ENCODE measurements at regions not wholly inside any gene's neighbourhood (a gene's known extent, or its start where the extent isn't known, plus 50 kb on each side); places are given as distances from the start of the nearest gene placed in this dataset.
"Not testable (repeated sequence)": the region's sequence is repeated elsewhere in the genome, so short reads cannot be mapped to it uniquely, and the experiment has no call there.

DNA sequence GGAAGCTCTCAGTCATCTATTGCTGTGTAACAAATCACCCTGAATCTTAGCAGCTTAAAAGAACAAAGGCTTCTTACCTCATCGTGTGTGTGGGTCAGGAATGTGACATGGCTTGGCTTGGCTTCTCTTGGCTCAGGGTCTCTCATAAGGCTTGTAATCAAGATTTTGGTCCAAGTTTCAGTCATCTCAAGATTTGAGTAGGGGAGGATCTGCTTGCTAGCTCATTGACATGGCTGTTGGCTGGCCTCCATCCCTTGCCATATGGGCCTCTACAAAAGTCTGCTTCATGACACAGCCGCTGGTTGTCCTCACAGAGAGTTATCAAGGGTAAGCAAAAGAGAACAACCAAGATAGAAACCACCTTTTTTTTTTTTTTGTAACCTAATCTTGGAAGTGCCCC is 207.7 kb downstream of the PTPRC start:
- H3K27ac ChIP-seq: no peak overlapping the region
- no peak for DNase-seq
- H3K4me3 ChIP-seq: no peak overlapping the region
- H3K27me3 ChIP-seq: no peaks in the 10 kb centered on the region
- H3K4me1 ChIP-seq: no peaks in the 10 kb centered on the region
- TF ChIP-seq POLR2A (IDR thresholded peaks at IDR 0.05) (no peak), POLR2AphosphoS5 (IDR thresholded peaks at IDR 0.05) (no peak), EP300 (IDR thresholded peaks at IDR 0.05) (no peak)
- TF ChIP-seq, protein P1, sequence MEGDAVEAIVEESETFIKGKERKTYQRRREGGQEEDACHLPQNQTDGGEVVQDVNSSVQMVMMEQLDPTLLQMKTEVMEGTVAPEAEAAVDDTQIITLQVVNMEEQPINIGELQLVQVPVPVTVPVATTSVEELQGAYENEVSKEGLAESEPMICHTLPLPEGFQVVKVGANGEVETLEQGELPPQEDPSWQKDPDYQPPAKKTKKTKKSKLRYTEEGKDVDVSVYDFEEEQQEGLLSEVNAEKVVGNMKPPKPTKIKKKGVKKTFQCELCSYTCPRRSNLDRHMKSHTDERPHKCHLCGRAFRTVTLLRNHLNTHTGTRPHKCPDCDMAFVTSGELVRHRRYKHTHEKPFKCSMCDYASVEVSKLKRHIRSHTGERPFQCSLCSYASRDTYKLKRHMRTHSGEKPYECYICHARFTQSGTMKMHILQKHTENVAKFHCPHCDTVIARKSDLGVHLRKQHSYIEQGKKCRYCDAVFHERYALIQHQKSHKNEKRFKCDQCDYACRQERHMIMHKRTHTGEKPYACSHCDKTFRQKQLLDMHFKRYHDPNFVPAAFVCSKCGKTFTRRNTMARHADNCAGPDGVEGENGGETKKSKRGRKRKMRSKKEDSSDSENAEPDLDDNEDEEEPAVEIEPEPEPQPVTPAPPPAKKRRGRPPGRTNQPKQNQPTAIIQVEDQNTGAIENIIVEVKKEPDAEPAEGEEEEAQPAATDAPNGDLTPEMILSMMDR (IDR thresholded peaks at IDR 0.05): no peak
- WGBS, 2 donors: 91 to 94% methylated on average over 2 of the region's 2 CpGs
- H3K36me3 ChIP-seq: no peaks in the 10 kb centered on the region
- H3K9me3 ChIP-seq: no peaks in the 10 kb centered on the region
- intact Hi-C loops (cut with DNase I): no loop called here

DNA sequence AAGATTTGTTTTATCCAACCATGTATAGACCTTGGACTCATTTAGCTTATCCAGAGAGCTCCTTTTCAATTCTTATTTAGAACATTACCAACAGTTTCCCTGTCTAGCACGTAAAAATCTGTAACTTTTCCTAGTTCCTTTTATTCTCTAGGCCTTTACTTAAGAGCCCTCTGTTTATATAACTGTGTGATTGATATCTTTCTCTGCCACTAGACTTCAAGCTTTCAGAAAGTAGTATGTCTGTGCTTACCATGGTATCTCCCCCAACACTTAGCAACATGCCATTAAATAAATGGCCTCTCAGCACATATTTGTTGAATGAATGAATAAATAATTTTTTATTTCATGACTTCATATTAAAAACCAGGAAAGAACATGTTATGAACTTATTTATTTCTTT is 209.4 kb downstream of the PTPRC start:
- H3K4me3 ChIP-seq: no peak overlapping the region

DNA sequence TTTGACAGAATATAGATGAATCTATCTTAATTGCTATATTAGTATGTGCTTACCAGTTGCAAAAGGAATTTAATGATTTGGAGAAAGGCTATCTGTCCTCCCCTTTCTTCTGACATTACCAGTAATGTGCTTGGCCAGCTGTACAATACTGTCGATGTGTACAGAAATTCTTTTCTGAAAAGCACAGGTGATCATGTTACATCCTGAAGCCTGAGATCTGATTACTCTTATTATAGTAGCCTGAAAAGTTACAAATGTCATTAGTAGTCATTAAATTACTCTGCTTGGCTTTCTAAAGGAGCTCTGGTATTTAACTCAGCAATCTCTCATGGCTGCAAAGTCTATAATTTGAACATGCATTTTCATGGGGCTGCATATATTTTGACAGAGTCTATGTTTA is 209.8 kb downstream of the PTPRC start:
- intact Hi-C loops (cut with DNase I): no loop called here
- Histone ChIP-seq H3K27me3 (no peaks in the 10 kb centered on the region), H3K36me3 (no peaks in the 10 kb centered on the region), H3K27ac (no peak overlapping the region), H3K4me1 (no peaks in the 10 kb centered on the region), H3K9me3 (no peaks in the 10 kb centered on the region), H3K4me3 (no peak overlapping the region)
- no peak for DNase-seq
- 85 to 96% methylated on average over 1 of the region's 1 CpG for WGBS, 2 donors
- TF ChIP-seq, protein P1 (IDR thresholded peaks at IDR 0.05): no peak
- TF ChIP-seq POLR2AphosphoS5 (IDR thresholded peaks at IDR 0.05): no peak
- no peak for TF ChIP-seq EP300 (IDR thresholded peaks at IDR 0.05)
- TF ChIP-seq POLR2A (IDR thresholded peaks at IDR 0.05): no peak

More for the DNA sequence above, 209.4 kb downstream of the PTPRC start:
- intact Hi-C loops (cut with DNase I): no loop called here
- TF ChIP-seq, protein P1 (IDR thresholded peaks at IDR 0.05): no peak
- TF ChIP-seq EP300 (IDR thresholded peaks at IDR 0.05) (no peak), POLR2A (IDR thresholded peaks at IDR 0.05) (no peak), POLR2AphosphoS5 (IDR thresholded peaks at IDR 0.05) (no peak)
- Histone ChIP-seq H3K27ac (no peak overlapping the region), H3K4me1 (no peaks in the 10 kb centered on the region), H3K9me3 (no peaks in the 10 kb centered on the region), H3K36me3 (no peaks in the 10 kb centered on the region), H3K27me3 (no peaks in the 10 kb centered on the region)
- DNase-seq: no peak
- 73 to 85% methylated on average over 1 of the region's 1 CpG for WGBS, 2 donors

DNA sequence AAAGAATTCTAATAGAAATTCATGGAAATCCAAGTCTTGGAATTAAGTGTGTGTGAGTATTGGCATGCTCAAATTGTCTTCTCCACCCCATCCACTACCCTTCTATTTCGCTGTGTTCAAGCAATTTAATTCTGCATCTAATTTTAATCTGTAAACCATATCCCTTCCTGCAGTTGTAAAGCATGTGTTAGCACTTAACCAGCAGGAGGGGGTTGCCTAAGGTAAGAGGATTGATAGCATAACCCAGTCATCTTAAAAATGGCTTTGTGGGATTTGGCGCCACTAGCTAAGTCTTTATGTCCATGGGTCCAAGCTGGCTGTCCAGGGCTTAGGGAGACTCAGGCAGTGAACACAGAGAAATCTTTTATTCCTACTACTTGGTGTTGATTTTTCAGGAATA is 210.3 kb downstream of the PTPRC start:
- H3K27me3 ChIP-seq: no peaks in the 10 kb centered on the region
- WGBS, 2 donors: 97 to 98% methylated on average over 2 of the region's 2 CpGs
- H3K27ac ChIP-seq: no peak overlapping the region
- TF ChIP-seq, protein P1 (IDR thresholded peaks at IDR 0.05): no peak
- TF ChIP-seq POLR2AphosphoS5 (IDR thresholded peaks at IDR 0.05): no peak
- H3K36me3 ChIP-seq: no peaks in the 10 kb centered on the region
- H3K4me3 ChIP-seq: no peak overlapping the region
- DNase-seq: no peak
- H3K4me1 ChIP-seq: no peaks in the 10 kb centered on the region
- no peaks in the 10 kb centered on the region for H3K9me3 ChIP-seq
- intact Hi-C loops (cut with DNase I): no loop called here

DNA sequence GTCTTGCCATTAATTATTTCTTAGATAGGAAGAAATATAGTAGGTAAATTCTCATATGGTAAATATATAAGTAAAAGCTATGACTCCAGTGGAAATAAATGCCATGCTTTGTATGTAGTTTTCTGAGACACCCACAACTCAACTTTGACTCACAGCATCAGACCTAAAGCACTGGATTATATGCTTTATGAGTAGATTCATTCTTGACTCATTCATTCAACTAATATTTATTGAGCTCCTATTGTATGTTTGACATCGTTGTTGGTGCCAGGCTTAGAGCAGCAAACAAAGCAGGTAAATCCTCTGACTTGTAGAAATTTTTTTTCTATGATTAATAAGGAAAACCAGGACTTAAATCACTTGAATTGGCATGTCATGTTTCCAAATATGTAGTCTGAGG is 211.4 kb downstream of the PTPRC start:
- H3K9me3 ChIP-seq: no peaks in the 10 kb centered on the region
- H3K4me3 ChIP-seq: no peak overlapping the region
- no peak for DNase-seq
- TF ChIP-seq EP300 (IDR thresholded peaks at IDR 0.05) (no peak), POLR2A (IDR thresholded peaks at IDR 0.05) (no peak), POLR2AphosphoS5 (IDR thresholded peaks at IDR 0.05) (no peak)
- TF ChIP-seq, protein P1 (IDR thresholded peaks at IDR 0.05): no peak
- H3K4me1 ChIP-seq: no peaks in the 10 kb centered on the region
- H3K27ac ChIP-seq: no peak overlapping the region
- 88 to 96% methylated on average over 1 of the region's 1 CpG for WGBS, 2 donors
- no peaks in the 10 kb centered on the region for H3K27me3 ChIP-seq
- intact Hi-C loops (cut with DNase I): no loop called here
- no peaks in the 10 kb centered on the region for H3K36me3 ChIP-seq

DNA sequence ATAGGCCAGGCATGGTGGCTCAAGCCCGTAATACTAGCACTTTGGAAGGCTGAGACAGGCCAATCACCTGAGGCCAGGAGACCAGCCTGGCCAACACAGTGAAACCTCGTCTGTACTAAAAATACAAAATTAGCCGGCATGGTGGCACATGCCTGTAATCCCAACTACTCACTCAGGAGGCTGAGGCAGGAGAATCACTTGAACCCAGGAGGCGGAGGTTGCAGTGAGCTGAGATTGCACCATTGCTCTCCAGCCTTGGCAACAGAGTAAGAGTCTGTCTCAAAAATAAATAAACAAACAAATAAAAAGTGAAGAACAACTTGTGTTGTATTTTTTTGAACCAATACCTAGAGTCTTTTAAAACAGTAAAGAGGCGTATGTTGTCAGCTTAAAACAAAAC is 212.1 kb downstream of the PTPRC start:
- 94 to 95% methylated on average over 5 of the region's 5 CpGs for WGBS, 2 donors

More for the DNA sequence above, 212.1 kb downstream of the PTPRC start:
- H3K9me3 ChIP-seq; intact Hi-C loops (cut with DNase I); H3K4me1 ChIP-seq; H3K27me3 ChIP-seq; H3K36me3 ChIP-seq; H3K4me3 ChIP-seq; H3K27ac ChIP-seq; DNase-seq: not testable (repeated sequence)

All from sigmoid colon (tissue), 6 donors.